H1 (cell line): ENCODE measurements at regions not wholly inside any gene's neighbourhood (a gene's known extent, or its start where the extent isn't known, plus 50 kb on each side); places are given as distances from the start of the nearest gene placed in this dataset.

Source experiments
- CTCF ChIA-PET: fragments of 300-600 bp; sonication (Branson Sonifier 250); formaldehyde crosslinking; loops from one replicate; lab custom pipeline; 2021; ENCODE audit not compliant: partially characterized antibody; lab: Charles Lee
- POLR2A ChIA-PET: fragments of 300-600 bp; sonication (Branson Sonifier 250); formaldehyde crosslinking; loops from one replicate; lab custom pipeline; 2021; ENCODE audit warnings: inconsistent platforms; ENCODE audit not compliant: partially characterized antibody; lab: Charles Lee
- DNase-seq, 2 experiments: peaks; one replicate each; pipeline versions ENCODE4 v3.0.0 to v3.0.0-alpha.2; 2010 to 2022; ENCODE audit warnings: low spot score in 2 of 2, low read depth in 1 of 2, mixed read lengths in 1 of 2
- FAIRE-seq: peaks from 2 replicates; lab custom pipeline; 2011; peaks lifted over from hg19 to GRCh38; lab: Jason Lieb, UNC
- H2AFZ ChIP-seq: 2 replicates; pipeline ENCODE4 v1.8.1; 2012; ENCODE audit warnings: low read length, inconsistent platforms
- H2AK5ac ChIP-seq: 2 replicates; pipeline ENCODE4 v1.6.1; 2013; ENCODE audit warnings: low read depth, low read length
- H2BK120ac ChIP-seq: replicated peaks from 2 replicates; pipeline ENCODE3; 2013; ENCODE audit warnings: low read depth, low read length, inconsistent platforms
- H2BK12ac ChIP-seq: 2 replicates; pipeline ENCODE4 v1.6.1; 2013; ENCODE audit warnings: low read depth, low read length
- H2BK15ac ChIP-seq: 2 replicates; pipeline ENCODE4 v1.6.1; 2013; ENCODE audit warnings: low read length
- H2BK20ac ChIP-seq: 2 replicates; pipeline ENCODE4 v1.6.1; 2013; ENCODE audit warnings: low read length
- H2BK5ac ChIP-seq: 2 replicates; pipeline ENCODE4 v1.6.1; 2013; ENCODE audit warnings: low read depth, low read length
- H3K14ac ChIP-seq: 2 replicates; pipeline ENCODE4 v1.6.1; 2013; ENCODE audit warnings: inconsistent platforms; ENCODE audit not compliant: insufficient read length
- H3K18ac ChIP-seq: 2 replicates; pipeline ENCODE4 v1.6.1; 2013; ENCODE audit warnings: low read length; ENCODE audit errors: extremely low read depth
- H3K23ac ChIP-seq: 2 replicates; pipeline ENCODE4 v1.6.1; 2013; ENCODE audit warnings: inconsistent platforms; ENCODE audit not compliant: insufficient read length
- H3K23me2 ChIP-seq: 2 replicates; pipeline ENCODE4 v1.6.1; 2013; ENCODE audit warnings: low read depth, low read length
- H3K27ac ChIP-seq: 2 replicates; pipeline ENCODE4 v1.6.1; 2011; ENCODE audit warnings: low read depth, low read length, inconsistent platforms
- H3K27me3 ChIP-seq, 4 experiments: replicated peaks in 1 of 4; 1 replicate in 1 of 4; 2 replicates in 3 of 4; pipeline versions ENCODE4 v1.6.1 to v1.8.1; 2011 to 2013; ENCODE audit warnings: low read length in 3 of 4, mild to moderate bottlenecking in 3 of 4, inconsistent platforms in 2 of 4, mixed read lengths in 2 of 4, moderate library complexity in 1 of 4; ENCODE audit not compliant: control insufficient read depth in 3 of 4, insufficient read depth in 3 of 4; ENCODE audit errors: extremely low read depth in 1 of 4
- H3K36me3 ChIP-seq, 4 experiments: 2 replicates each; pipeline versions ENCODE4 v1.6.1 to v1.8.1; 2011 to 2013; ENCODE audit warnings: mild to moderate bottlenecking in 4 of 4, low read length in 3 of 4, moderate library complexity in 2 of 4, control low read depth in 1 of 4, inconsistent platforms in 1 of 4; ENCODE audit not compliant: insufficient read depth in 4 of 4, control insufficient read depth in 2 of 4
- H3K4ac ChIP-seq: replicated peaks from 2 replicates; pipeline ENCODE3; 2013; ENCODE audit warnings: low read length, low read depth, mixed read lengths, inconsistent platforms; ENCODE audit not compliant: insufficient read length
- H3K4me1 ChIP-seq, 4 experiments: replicated peaks in 1 of 4; 1 replicate in 1 of 4; 2 replicates in 3 of 4; pipeline versions ENCODE4 v1.6.1 to v1.8.1; 2011 to 2013; ENCODE audit warnings: low read length in 3 of 4, inconsistent platforms in 2 of 4, mixed read lengths in 1 of 4; ENCODE audit not compliant: insufficient read depth in 4 of 4, control insufficient read depth in 3 of 4
- H3K4me2 ChIP-seq, 2 experiments: 2 replicates each; pipeline versions ENCODE4 v1.6.1 to v1.8.1; 2011 to 2013; ENCODE audit warnings: low read depth in 2 of 2, low read length in 2 of 2, control low read depth in 1 of 2, inconsistent platforms in 1 of 2, mild to moderate bottlenecking in 1 of 2; ENCODE audit not compliant: insufficient read depth in 1 of 2
- H3K4me3 ChIP-seq, 4 experiments: fragments of 200-600, 300-600 bp in 1 of 4; sonication (generic), shearing (Covaris generic), sonication (Bioruptor Twin) in 1 of 4; 2 replicates each; pipeline versions ENCODE4 v1.5.1 to v1.8.1; 2011 to 2016; ENCODE audit warnings: low read length in 4 of 4, low read depth in 3 of 4, control low read depth in 2 of 4, inconsistent platforms in 2 of 4, mild to moderate bottlenecking in 2 of 4, mixed read lengths in 1 of 4, moderate library complexity in 1 of 4; ENCODE audit not compliant: insufficient read depth in 2 of 4; ENCODE audit errors: extremely low read depth in 1 of 4
- H3K56ac ChIP-seq: replicated peaks from 2 replicates; pipeline ENCODE3; 2013; ENCODE audit warnings: low read depth, mild to moderate bottlenecking, mixed read lengths, low read length, inconsistent platforms; ENCODE audit not compliant: insufficient read length
- H3K79me1 ChIP-seq: 2 replicates; pipeline ENCODE4 v1.6.1; 2013; ENCODE audit warnings: low read depth, low read length, control low read depth
- H3K79me2 ChIP-seq, 2 experiments: 2 replicates each; pipeline versions ENCODE4 v1.6.1 to v1.8.1; 2012 to 2013; ENCODE audit warnings: low read length in 2 of 2, mild to moderate bottlenecking in 2 of 2, inconsistent platforms in 1 of 2; ENCODE audit not compliant: insufficient read depth in 2 of 2, control insufficient read depth in 1 of 2
- H3K9ac ChIP-seq, 4 experiments: replicated peaks in 1 of 4; 1 replicate in 1 of 4; 2 replicates in 3 of 4; pipeline versions ENCODE4 v1.6.1 to v1.8.1; 2011 to 2013; ENCODE audit warnings: low read depth in 3 of 4, low read length in 3 of 4, control low read depth in 2 of 4, mild to moderate bottlenecking in 2 of 4, moderate library complexity in 2 of 4, inconsistent platforms in 1 of 4; ENCODE audit errors: extremely low read depth in 1 of 4
- H3K9me3 ChIP-seq, 2 experiments: 2 replicates each; pipeline versions ENCODE4 v1.6.1 to v1.8.1; 2012 to 2013; ENCODE audit warnings: mild to moderate bottlenecking in 2 of 2, moderate library complexity in 2 of 2, control low read depth in 1 of 2, inconsistent platforms in 1 of 2, low read depth in 1 of 2, low read length in 1 of 2, mixed read lengths in 1 of 2; ENCODE audit not compliant: insufficient read depth in 2 of 2
- H4K20me1 ChIP-seq, 2 experiments: replicated peaks in 1 of 2; 2 replicates each; pipeline versions ENCODE3 to v1.8.1; 2011 to 2013; ENCODE audit warnings: inconsistent platforms in 2 of 2, low read length in 2 of 2, mild to moderate bottlenecking in 1 of 2; ENCODE audit not compliant: insufficient read depth in 2 of 2, control insufficient read depth in 1 of 2
- H4K5ac ChIP-seq: 2 replicates; pipeline ENCODE4 v1.6.1; 2013; ENCODE audit warnings: low read length, low read depth, mixed read lengths, inconsistent platforms; ENCODE audit not compliant: insufficient read length
- H4K8ac ChIP-seq: 2 replicates; pipeline ENCODE4 v1.8.0; 2013; ENCODE audit warnings: mild to moderate bottlenecking, moderate library complexity, low read length, inconsistent platforms; ENCODE audit not compliant: insufficient read depth; ENCODE audit errors: extremely low read depth
- H4K91ac ChIP-seq: replicated peaks from 2 replicates; pipeline ENCODE3; 2013; ENCODE audit warnings: low read length, mixed read lengths, inconsistent platforms; ENCODE audit not compliant: insufficient read length
- SIX5 ChIP-seq: IDR thresholded peaks from 2 replicates; pipeline ENCODE4 v1.6.1; 2011; ENCODE audit warnings: mild to moderate bottlenecking, low read depth, low read length
- WGBS, 2 experiments: shearing (Covaris generic) in 1 of 2; methylation state at CpG; one replicate each; pipeline versions ENCODE4 v1.1.6 to v1.1.7; 2013 to 2015; ENCODE audit warnings: low lambda C conversion rate in 2 of 2, mixed read lengths in 2 of 2, inconsistent platforms in 1 of 2, low coverage in 1 of 2, missing lambda C conversion rate in 1 of 2; ENCODE audit not compliant: insufficient replicate concordance in 2 of 2, insufficient coverage in 1 of 2, insufficient read length in 1 of 2; ENCODE audit errors: extremely low coverage in 1 of 2, missing lambda C conversion rate in 1 of 2; 5-methylcytosine and 5-hydroxymethylcytosine counted together

- H3K18ac ChIP-seq: no peak overlapping the region; the same call in 1 of the 2 replicates
- DNase-seq (no peak), FAIRE-seq (no peak)
- CTCF ChIA-PET: interaction anchor here (0.5 to 1.9 kb wide), 3 partner anchors 23 to 180 kb away, joined by 3 to 4 read pairs (median 4); no protein-coding TSS in a partner anchor
- H3K27ac ChIP-seq: no peak overlapping the region
- no peak overlapping the region for H2BK5ac ChIP-seq
- no peak overlapping the region for H2BK15ac ChIP-seq
- H3K23ac ChIP-seq: no peak overlapping the region
- H4K91ac ChIP-seq: no peak overlapping the region
- no peak overlapping the region for H3K4me3 ChIP-seq
- 0 out of 2 replicates have a peak overlapping the region, but pooled peaks have one; percentile 25 for H4K8ac ChIP-seq
- no peak overlapping the region for H3K56ac ChIP-seq
- H4K20me1 ChIP-seq: no peaks in the 10 kb centered on the region
- no peak overlapping the region for H2AK5ac ChIP-seq
- H2BK12ac ChIP-seq: no peak overlapping the region
- no peaks in the 10 kb centered on the region; a peak in 1 of 7 replicates for H3K4me1 ChIP-seq
- H3K14ac ChIP-seq: no peak overlapping the region
- no peaks in the 10 kb centered on the region for H3K36me3 ChIP-seq
- H3K23me2 ChIP-seq: no peaks in the 10 kb centered on the region
- H2AFZ ChIP-seq: peak overlapping the region; percentile 88
- H3K4ac ChIP-seq: no peak overlapping the region
- 89% methylated on average over 11 of the region's 11 CpGs; no CpG with 5 or more reads in 1 of the 2 experiments for WGBS, 2 experiments
- no peak overlapping the region for H3K4me2 ChIP-seq
- POLR2A ChIA-PET: no interaction called here
- H3K79me1 ChIP-seq: no peaks in the 10 kb centered on the region
- no peak overlapping the region for H3K9ac ChIP-seq
- no peaks in the 10 kb centered on the region for H3K9me3 ChIP-seq
- H3K79me2 ChIP-seq: no peaks in the 10 kb centered on the region
- H3K27me3 ChIP-seq: no peaks in the 10 kb centered on the region
- no peak overlapping the region for H2BK20ac ChIP-seq
- H2BK120ac ChIP-seq: no peak overlapping the region
- no peak overlapping the region for H4K5ac ChIP-seq
- no peak for TF ChIP-seq SIX5
Observed at GRCh38 chr4:127425202-127425845, 207.4 kb upstream of the INTU start.
